Calu3 (cell line): ENCODE measurements at regions not wholly inside any gene's neighbourhood (a gene's known extent, or its start where the extent isn't known, plus 50 kb on each side); places are given as distances from the start of the nearest gene placed in this dataset.

Source experiments
- BruUV-seq: library from RNA; stranded (reverse); fragments of 400-500 nt; replicated peaks from 2 replicates; lab custom pipeline; 2021; lab: Mats Ljungman, UMichigan
- CTCF ChIA-PET: fragments of 300-600 bp; sonication (Branson Sonifier 250); formaldehyde crosslinking; loops from one replicate; lab custom pipeline; 2022; ENCODE audit warnings: antibody characterized with exemption; lab: Charles Lee
- DNase-seq: peaks from one replicate; pipeline ENCODE4 v3.0.0; 2022
- H3K27ac Mint-ChIP-seq: one replicate; pipeline ENCODE4 v1.8.0; 2022; ENCODE audit warnings: mixed read lengths; ENCODE audit not compliant: unreplicated experiment
- H3K27me3 Mint-ChIP-seq: one replicate; pipeline ENCODE4 v1.8.0; 2022; ENCODE audit warnings: mixed read lengths; ENCODE audit not compliant: unreplicated experiment
- H3K36me3 Mint-ChIP-seq: one replicate; pipeline ENCODE4 v1.8.0; 2022; ENCODE audit warnings: mild to moderate bottlenecking, moderate library complexity, mixed read lengths; ENCODE audit not compliant: insufficient read depth, unreplicated experiment
- H3K4me1 Mint-ChIP-seq: one replicate; pipeline ENCODE4 v1.8.0; 2022; ENCODE audit warnings: mild to moderate bottlenecking, low read depth, mixed read lengths; ENCODE audit not compliant: unreplicated experiment
- H3K4me3 Mint-ChIP-seq: one replicate; pipeline ENCODE4 v1.8.0; 2022; ENCODE audit warnings: mild to moderate bottlenecking, low read depth, moderate library complexity, mixed read lengths; ENCODE audit not compliant: unreplicated experiment
- H3K9me3 Mint-ChIP-seq: one replicate; pipeline ENCODE4 v1.8.0; 2022; ENCODE audit warnings: low read depth, mixed read lengths; ENCODE audit not compliant: unreplicated experiment
- CTCF ChIP-seq: fragments of 200-600 bp; IDR thresholded peaks from one replicate; pipeline ENCODE4 v1.8.0; 2022; ENCODE audit warnings: antibody characterized with exemption; ENCODE audit not compliant: unreplicated experiment
- intact Hi-C: fragments of 100-400 bp; cut with micrococcal nuclease; formaldehyde crosslinking; loops from one replicate; pipeline ENCODE4 v1.10.0; 2022; ENCODE audit not compliant: unreplicated experiment

GRCh38 chr11:134008634-134009071 is 51.9 kb upstream of the IGSF9B start:
- intact Hi-C loops = no loop called here
- no TSS peak for BruUV-seq
- H3K4me1 Mint-ChIP-seq = no peaks in the 10 kb centered on the region
- no peak overlapping the region for H3K27ac Mint-ChIP-seq
- no peaks in the 10 kb centered on the region for H3K9me3 Mint-ChIP-seq
- DNase-seq = peak; percentile 10
- CTCF ChIA-PET = no interaction called here
- TF ChIP-seq CTCF = no peak
- H3K36me3 Mint-ChIP-seq = no peaks in the 10 kb centered on the region
- peaks cover 51% of the 10 kb centered on the region for H3K27me3 Mint-ChIP-seq
- no peak overlapping the region for H3K4me3 Mint-ChIP-seq

GRCh38 chr11:134013518-134013917 is 55.4 kb upstream of the JAM3 start:
- H3K4me1 Mint-ChIP-seq = no peaks in the 10 kb centered on the region
- no peak overlapping the region for H3K27ac Mint-ChIP-seq
- intact Hi-C loops = no loop called here
- no TSS peak for BruUV-seq
- no peak for DNase-seq
- H3K4me3 Mint-ChIP-seq = no peak overlapping the region
- no peaks in the 10 kb centered on the region for H3K36me3 Mint-ChIP-seq
- no peak for TF ChIP-seq CTCF
- H3K9me3 Mint-ChIP-seq = no peaks in the 10 kb centered on the region
- CTCF ChIA-PET = no interaction called here
- H3K27me3 Mint-ChIP-seq = peaks cover 94% of the 10 kb centered on the region

GRCh38 chr11:134014511-134014910 is 54.4 kb upstream of the JAM3 start:
- no peak for TF ChIP-seq CTCF
- peaks cover 94% of the 10 kb centered on the region for H3K27me3 Mint-ChIP-seq
- no peaks in the 10 kb centered on the region for H3K36me3 Mint-ChIP-seq
- H3K9me3 Mint-ChIP-seq = no peaks in the 10 kb centered on the region
- no peak for DNase-seq
- H3K4me3 Mint-ChIP-seq = no peak overlapping the region
- intact Hi-C loops = no loop called here
- no TSS peak for BruUV-seq
- no peaks in the 10 kb centered on the region for H3K4me1 Mint-ChIP-seq
- CTCF ChIA-PET = no interaction called here
- no peak overlapping the region for H3K27ac Mint-ChIP-seq

GRCh38 chr11:134015556-134015955 is 53.3 kb upstream of the JAM3 start:
- no peak overlapping the region for H3K4me3 Mint-ChIP-seq
- DNase-seq = no peak
- H3K27me3 Mint-ChIP-seq = peaks cover 96% of the 10 kb centered on the region
- H3K36me3 Mint-ChIP-seq = peaks cover 2% of the 10 kb centered on the region
- intact Hi-C loops = no loop called here
- no peak for TF ChIP-seq CTCF
- no TSS peak for BruUV-seq
- no peaks in the 10 kb centered on the region for H3K9me3 Mint-ChIP-seq
- CTCF ChIA-PET = no interaction called here
- no peak overlapping the region for H3K27ac Mint-ChIP-seq
- no peaks in the 10 kb centered on the region for H3K4me1 Mint-ChIP-seq
